ENCODE measurements at regions not wholly inside any gene's neighbourhood (a gene's known extent, or its start where the extent isn't known, plus 50 kb on each side); places are given as distances from the start of the nearest gene placed in this dataset.

- H2AFZ ChIP-seq (ENCODE audit: low read depth, low read length), result no peak overlapping the region
- DNase-seq (ENCODE audit: low read depth), result no peak
- H3K79me2 ChIP-seq (ENCODE audit: insufficient read depth, low read length), result no peaks in the 10 kb centered on the region
- TF ChIP-seq EZH2 (IDR thresholded peaks at IDR 0.05; ENCODE audit: insufficient read depth, low read length) (no peak), CTCF (IDR thresholded peaks at IDR 0.05; ENCODE audit: insufficient read depth, low read depth, low read length) (no peak)
- H3K4me1 ChIP-seq (ENCODE audit: insufficient read depth, low read length), result peaks cover 11% of the 10 kb centered on the region
- H3K4me1 Mint-ChIP-seq (ENCODE audit: low read depth, unreplicated experiment), result peaks cover 24% of the 10 kb centered on the region
- peak overlapping the region; percentile 21 for H3K27ac Mint-ChIP-seq (ENCODE audit: unreplicated experiment)
- H3K4me3 ChIP-seq (ENCODE audit: insufficient read depth, low read depth, low read length), result no peak overlapping the region
- FAIRE-seq, result no peak
- no peaks in the 10 kb centered on the region for H3K27me3 ChIP-seq (ENCODE audit: insufficient read depth, low read length)
- no peak overlapping the region for H3K9ac ChIP-seq (ENCODE audit: low read length)
- H3K27ac ChIP-seq (ENCODE audit: low read depth, low read length), result no peak overlapping the region
- H3K36me3 ChIP-seq (ENCODE audit: insufficient read depth, low read length), result no peaks in the 10 kb centered on the region
- H3K36me3 Mint-ChIP-seq (ENCODE audit: low read depth, unreplicated experiment), result no peaks in the 10 kb centered on the region
- H4K20me1 ChIP-seq (ENCODE audit: insufficient read depth, low read length), result no peaks in the 10 kb centered on the region
- H3K4me2 ChIP-seq (ENCODE audit: low read length), result peak overlapping the region; percentile 9
- no peaks in the 10 kb centered on the region for H3K9me3 ChIP-seq (ENCODE audit: insufficient read depth, low read depth, low read length)
- H3K4me3 Mint-ChIP-seq (ENCODE audit: unreplicated experiment), result peak overlapping the region; percentile 47
- peaks cover 6% of the 10 kb centered on the region for H3K9me3 Mint-ChIP-seq (ENCODE audit: unreplicated experiment)
- peaks cover 2% of the 10 kb centered on the region for H3K27me3 Mint-ChIP-seq (ENCODE audit: low read depth, unreplicated experiment)
These were observed 199.2 kb downstream of the DLEU7 start for GRCh38 chr13:50644081-50644871.

- H3K27ac Mint-ChIP-seq (ENCODE audit: unreplicated experiment), result peak overlapping the region; percentile 83
These were observed 198.4 kb downstream of the DLEU7 start for GRCh38 chr13:50645092-50645491.

More at GRCh38 chr13:50645092-50645491, 198.4 kb downstream of the DLEU7 start:
- Histone ChIP-seq H3K4me2 (ENCODE audit: low read length) (peak overlapping the region; percentile 9), H3K4me1 (ENCODE audit: insufficient read depth, low read length) (peaks cover 11% of the 10 kb centered on the region), H3K27me3 (ENCODE audit: insufficient read depth, low read length) (no peaks in the 10 kb centered on the region), H2AFZ (ENCODE audit: low read depth, low read length) (no peak overlapping the region), H3K4me3 (ENCODE audit: insufficient read depth, low read depth, low read length) (no peak overlapping the region), H3K9me3 (ENCODE audit: insufficient read depth, low read depth, low read length) (no peaks in the 10 kb centered on the region), H3K36me3 (ENCODE audit: insufficient read depth, low read length) (no peaks in the 10 kb centered on the region), H3K9ac (ENCODE audit: low read length) (no peak overlapping the region), H3K27ac (ENCODE audit: low read depth, low read length) (peak overlapping the region; percentile 43), H3K79me2 (ENCODE audit: insufficient read depth, low read length) (no peaks in the 10 kb centered on the region), H4K20me1 (ENCODE audit: insufficient read depth, low read length) (no peaks in the 10 kb centered on the region)
- DNase-seq (ENCODE audit: low read depth) (peak; percentile 71), FAIRE-seq (no peak)
- Mint-ChIP-seq H3K36me3 (ENCODE audit: low read depth, unreplicated experiment) (no peaks in the 10 kb centered on the region), H3K9me3 (ENCODE audit: unreplicated experiment) (peaks cover 6% of the 10 kb centered on the region), H3K4me3 (ENCODE audit: unreplicated experiment) (peak overlapping the region; percentile 47), H3K27me3 (ENCODE audit: low read depth, unreplicated experiment) (peaks cover 2% of the 10 kb centered on the region), H3K4me1 (ENCODE audit: low read depth, unreplicated experiment) (peaks cover 25% of the 10 kb centered on the region)
- no peak for TF ChIP-seq CTCF (IDR thresholded peaks at IDR 0.05; ENCODE audit: insufficient read depth, low read depth, low read length)
- TF ChIP-seq EZH2 (IDR thresholded peaks at IDR 0.05; ENCODE audit: insufficient read depth, low read length), result no peak

Measured in astrocyte (in vitro differentiated cells and primary cell).